ENCODE measurements at regions not wholly inside any gene's neighbourhood (a gene's known extent, or its start where the extent isn't known, plus 50 kb on each side); places are given as distances from the start of the nearest gene placed in this dataset.

DNA sequence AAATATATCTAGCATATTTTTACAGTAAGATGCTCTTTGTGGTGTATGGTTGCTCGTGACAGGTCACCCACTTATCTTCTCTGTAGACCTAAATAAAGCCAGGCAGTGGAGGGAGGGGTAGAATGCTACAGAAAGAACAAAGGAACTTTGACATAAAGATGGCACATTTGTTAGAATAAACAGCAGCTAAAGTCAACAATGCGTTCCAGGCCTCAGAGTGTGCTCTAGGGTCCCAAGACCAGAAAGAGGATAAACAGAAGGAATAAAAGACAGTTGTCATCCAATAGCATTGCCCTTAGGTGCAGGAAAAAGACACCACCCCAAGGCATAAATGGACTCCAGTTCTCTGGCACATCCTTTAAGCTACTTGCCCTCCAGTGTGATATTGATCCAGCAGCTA is 523.0 kb upstream of the CDH11 start:
- TF ChIP-seq, protein P1, sequence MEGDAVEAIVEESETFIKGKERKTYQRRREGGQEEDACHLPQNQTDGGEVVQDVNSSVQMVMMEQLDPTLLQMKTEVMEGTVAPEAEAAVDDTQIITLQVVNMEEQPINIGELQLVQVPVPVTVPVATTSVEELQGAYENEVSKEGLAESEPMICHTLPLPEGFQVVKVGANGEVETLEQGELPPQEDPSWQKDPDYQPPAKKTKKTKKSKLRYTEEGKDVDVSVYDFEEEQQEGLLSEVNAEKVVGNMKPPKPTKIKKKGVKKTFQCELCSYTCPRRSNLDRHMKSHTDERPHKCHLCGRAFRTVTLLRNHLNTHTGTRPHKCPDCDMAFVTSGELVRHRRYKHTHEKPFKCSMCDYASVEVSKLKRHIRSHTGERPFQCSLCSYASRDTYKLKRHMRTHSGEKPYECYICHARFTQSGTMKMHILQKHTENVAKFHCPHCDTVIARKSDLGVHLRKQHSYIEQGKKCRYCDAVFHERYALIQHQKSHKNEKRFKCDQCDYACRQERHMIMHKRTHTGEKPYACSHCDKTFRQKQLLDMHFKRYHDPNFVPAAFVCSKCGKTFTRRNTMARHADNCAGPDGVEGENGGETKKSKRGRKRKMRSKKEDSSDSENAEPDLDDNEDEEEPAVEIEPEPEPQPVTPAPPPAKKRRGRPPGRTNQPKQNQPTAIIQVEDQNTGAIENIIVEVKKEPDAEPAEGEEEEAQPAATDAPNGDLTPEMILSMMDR (IDR thresholded peaks at IDR 0.05; ENCODE audit: control extremely low read depth in 1 of 3, insufficient read depth in 1 of 3, low read depth in 1 of 3, low read length in 3 of 3), result no peak
- TF ChIP-seq TBP (IDR thresholded peaks at IDR 0.05; ENCODE audit: low read depth, low read length), result no peak
- TF ChIP-seq GABPA (IDR thresholded peaks at IDR 0.05; ENCODE audit: borderline replicate concordance, insufficient read depth, low read length), result no peak
- no peak for TF ChIP-seq ZNF274 (IDR thresholded peaks at IDR 0.05; ENCODE audit: borderline replicate concordance, extremely low read depth, low read length)
- no peak for TF ChIP-seq POLR2A (IDR thresholded peaks at IDR 0.05; ENCODE audit: control extremely low read depth in 1 of 2, low read depth in 2 of 2, low read length in 2 of 2)
- no peak for TF ChIP-seq EGR1 (IDR thresholded peaks at IDR 0.05; ENCODE audit: borderline replicate concordance, low read depth, low read length)
- no peak for TF ChIP-seq CBX5 (IDR thresholded peaks at IDR 0.05; ENCODE audit: low read depth, low read length)
- TF ChIP-seq EP300 (IDR thresholded peaks at IDR 0.05; ENCODE audit: borderline replicate concordance in 1 of 2, low read depth in 2 of 2, low read length in 2 of 2), result no peak

Data from H1 (cell line).